ENCODE measurements at regions not wholly inside any gene's neighbourhood (a gene's known extent, or its start where the extent isn't known, plus 50 kb on each side); places are given as distances from the start of the nearest gene placed in this dataset.

- Histone ChIP-seq H3K9ac (ENCODE audit: insufficient read depth in 1 of 2, low read depth in 2 of 2, low read length in 2 of 2) (no peak overlapping the region), H3K36me3 (ENCODE audit: control insufficient read depth, insufficient read depth, low read length) (no peaks in the 10 kb centered on the region), H3K4me3 (no peak overlapping the region), H3K27me3 (ENCODE audit: control insufficient read depth in 2 of 2, insufficient read depth in 2 of 2, low read length in 2 of 2) (no peaks in the 10 kb centered on the region), H2AFZ (ENCODE audit: low read depth, low read length) (no peak overlapping the region), H3K4me2 (ENCODE audit: insufficient read depth, low read length) (no peak overlapping the region), H3K9me3 (replicated peaks; ENCODE audit: control insufficient read depth, insufficient read depth, low read depth, low read length) (no peaks in the 10 kb centered on the region), H3K9me1 (ENCODE audit: control insufficient read depth, insufficient read depth, low read length) (no peaks in the 10 kb centered on the region), H3K4me1 (replicated peaks in 1 of 2; ENCODE audit: control insufficient read depth in 2 of 2, insufficient read depth in 2 of 2, low read length in 2 of 2) (no peaks in the 10 kb centered on the region), H3K27ac (ENCODE audit: extremely low read depth, low read depth, low read length) (no peak overlapping the region), H4K20me1 (replicated peaks; ENCODE audit: control insufficient read depth, insufficient read depth, low read length) (no peaks in the 10 kb centered on the region), H3K79me2 (ENCODE audit: control insufficient read depth, insufficient read depth, low read length) (no peaks in the 10 kb centered on the region)
- in situ Hi-C loops (cut with MboI) (no loop called here), intact Hi-C loops (cut with micrococcal nuclease) (no loop called here)
- 0% methylated on average over 1 of the region's 5 CpGs for WGBS (ENCODE audit: insufficient coverage, low coverage, missing lambda C conversion rate)
- no peak for FAIRE-seq
- no peak for ATAC-seq
- CTCF ChIA-PET (ENCODE audit: low intra/inter-chr PET ratio) = no interaction called here
- no TSS peak for BruUV-seq (replicated peaks)
- POLR2A ChIA-PET = no interaction called here
- no peak for DNase-seq (ENCODE audit: extremely low read depth in 1 of 4, low spot score in 3 of 4)
- TF ChIP-seq MYNN (IDR thresholded peaks at IDR 0.05) (no peak), MYNN (CRISPR knock-in tag; IDR thresholded peaks at IDR 0.05) (no peak), SRSF1 (IDR thresholded peaks at IDR 0.05; ENCODE audit: low read depth, low read length) (no peak), MEIS2 (IDR thresholded peaks at IDR 0.05; ENCODE audit: partially characterized antibody) (no peak), ZHX1 (conservative IDR thresholded peaks at IDR 0.05; ENCODE audit: low read length) (no peak), BRD4 (IDR thresholded peaks at IDR 0.05) (no peak), ZNF318 (IDR thresholded peaks at IDR 0.05; ENCODE audit: borderline replicate concordance in 1 of 2, low read depth in 1 of 2) (no peak), KDM5B (IDR thresholded peaks at IDR 0.05; ENCODE audit: insufficient replicate concordance, low read depth, low read length) (no peak), ZFPM2 (CRISPR knock-in tag; IDR thresholded peaks at IDR 0.05) (no peak)
Measured at GRCh38 chrX:14124562-14124961, 94.9 kb upstream of the GEMIN8 start.
